ENCODE measurements at regions not wholly inside any gene's neighbourhood (a gene's known extent, or its start where the extent isn't known, plus 50 kb on each side); places are given as distances from the start of the nearest gene placed in this dataset.
A peak's percentile ranks its signal among the peaks of the same experiment; 100 is the strongest.
"Not testable (repeated sequence)": the region's sequence is repeated elsewhere in the genome, so short reads cannot be mapped to it uniquely, and the experiment has no call there.

- no peaks in the 10 kb centered on the region for H3K36me3 ChIP-seq
- no peak overlapping the region for H3K27ac ChIP-seq
- DNase-seq: no peak
- H3K4me3 ChIP-seq: no peak overlapping the region
- peaks cover 4% of the 10 kb centered on the region; the same call in 1 of the 2 replicates for H3K9me3 ChIP-seq (replicated peaks)
- H3K27me3 ChIP-seq: no peaks in the 10 kb centered on the region
- H3K4me1 ChIP-seq: no peaks in the 10 kb centered on the region
Measured at GRCh38 chr3:194905696-194906095, 220.0 kb downstream of the FAM43A start.

- Histone ChIP-seq H3K4me1 (no peaks in the 10 kb centered on the region), H3K27ac (no peak overlapping the region), H3K9me3 (replicated peaks) (peaks cover 4% of the 10 kb centered on the region; the same call in 1 of the 2 replicates), H3K36me3 (no peaks in the 10 kb centered on the region), H3K4me3 (no peak overlapping the region), H3K27me3 (no peaks in the 10 kb centered on the region)
- DNase-seq: no peak
Measured at GRCh38 chr3:194906229-194906629, 220.5 kb downstream of the FAM43A start.

GRCh38 chr3:194906970-194907629 is 221.4 kb downstream of the FAM43A start:
- DNase-seq: no peak

GRCh38 chr3:194907811-194908210 is 222.1 kb downstream of the FAM43A start:
- Histone ChIP-seq H3K27me3 (no peaks in the 10 kb centered on the region), H3K36me3 (no peaks in the 10 kb centered on the region), H3K9me3 (replicated peaks) (peaks cover 4% of the 10 kb centered on the region; the same call in 1 of the 2 replicates), H3K27ac (no peak overlapping the region), H3K4me3 (no peak overlapping the region), H3K4me1 (no peaks in the 10 kb centered on the region)
- DNase-seq: no peak

More at GRCh38 chr3:194906970-194907629, 221.4 kb downstream of the FAM43A start:
- H3K4me1 ChIP-seq: no peaks in the 10 kb centered on the region
- H3K27ac ChIP-seq: no peak overlapping the region
- peaks cover 4% of the 10 kb centered on the region; the same call in 1 of the 2 replicates for H3K9me3 ChIP-seq (replicated peaks)
- H3K36me3 ChIP-seq: no peaks in the 10 kb centered on the region
- H3K27me3 ChIP-seq: no peaks in the 10 kb centered on the region
- no peak overlapping the region for H3K4me3 ChIP-seq

- H3K36me3 ChIP-seq: no peaks in the 10 kb centered on the region
- no peaks in the 10 kb centered on the region for H3K27me3 ChIP-seq
- peak; percentile 24 to 46 for DNase-seq
- H3K27ac ChIP-seq: no peak overlapping the region
- peaks cover 4% of the 10 kb centered on the region; the same call in 1 of the 2 replicates for H3K9me3 ChIP-seq (replicated peaks)
- no peak overlapping the region for H3K4me3 ChIP-seq
- no peaks in the 10 kb centered on the region for H3K4me1 ChIP-seq
Measured at GRCh38 chr3:194908496-194908895, 222.8 kb downstream of the FAM43A start.

- Histone ChIP-seq H3K4me1 (no peaks in the 10 kb centered on the region), H3K4me3 (no peak overlapping the region), H3K9me3 (replicated peaks) (peaks cover 4% of the 10 kb centered on the region; the same call in 1 of the 2 replicates), H3K27me3 (no peaks in the 10 kb centered on the region), H3K36me3 (no peaks in the 10 kb centered on the region), H3K27ac (no peak overlapping the region)
- no peak for DNase-seq
Measured at GRCh38 chr3:194908972-194909371, 223.3 kb downstream of the FAM43A start.

GRCh38 chr3:194910414-194910984 is 224.8 kb downstream of the FAM43A start:
- Histone ChIP-seq H3K27me3 (no peaks in the 10 kb centered on the region), H3K36me3 (no peaks in the 10 kb centered on the region), H3K9me3 (replicated peaks) (no peaks in the 10 kb centered on the region), H3K4me3 (no peak overlapping the region), H3K27ac (no peak overlapping the region), H3K4me1 (no peaks in the 10 kb centered on the region)
- DNase-seq: no peak

GRCh38 chr3:194913316-194913715 is 227.6 kb downstream of the FAM43A start:
- Histone ChIP-seq H3K36me3 (no peaks in the 10 kb centered on the region), H3K4me1 (no peaks in the 10 kb centered on the region), H3K4me3 (no peak overlapping the region), H3K9me3 (replicated peaks) (no peaks in the 10 kb centered on the region), H3K27me3 (no peaks in the 10 kb centered on the region), H3K27ac (no peak overlapping the region)
- DNase-seq: no peak

- not testable (repeated sequence) for H3K27me3 ChIP-seq; H3K4me3 ChIP-seq; H3K4me1 ChIP-seq; H3K9me3 ChIP-seq (replicated peaks); DNase-seq; H3K36me3 ChIP-seq; H3K27ac ChIP-seq
Measured at GRCh38 chr3:194924889-194925288, 239.2 kb downstream of the FAM43A start.

- no peak overlapping the region for H3K27ac ChIP-seq
- no peaks in the 10 kb centered on the region for H3K4me1 ChIP-seq
- no peaks in the 10 kb centered on the region for H3K27me3 ChIP-seq
- H3K9me3 ChIP-seq (replicated peaks): no peaks in the 10 kb centered on the region
- H3K36me3 ChIP-seq: no peaks in the 10 kb centered on the region
- no peak overlapping the region for H3K4me3 ChIP-seq
- DNase-seq: no peak
Measured at GRCh38 chr3:194925614-194926013, 239.9 kb downstream of the FAM43A start.

GRCh38 chr3:194928227-194928626 is 242.5 kb downstream of the FAM43A start:
- Histone ChIP-seq H3K27me3 (no peaks in the 10 kb centered on the region), H3K27ac (no peak overlapping the region), H3K36me3 (no peaks in the 10 kb centered on the region), H3K4me3 (no peak overlapping the region), H3K4me1 (no peaks in the 10 kb centered on the region), H3K9me3 (replicated peaks) (no peaks in the 10 kb centered on the region; the same call in 1 of the 2 replicates)
- no peak for DNase-seq

- no peak for DNase-seq
- no peaks in the 10 kb centered on the region for H3K36me3 ChIP-seq
- H3K9me3 ChIP-seq (replicated peaks): no peaks in the 10 kb centered on the region; the same call in 1 of the 2 replicates
- no peak overlapping the region for H3K27ac ChIP-seq
- H3K4me3 ChIP-seq: no peak overlapping the region
- no peaks in the 10 kb centered on the region for H3K27me3 ChIP-seq
- no peaks in the 10 kb centered on the region for H3K4me1 ChIP-seq
Measured at GRCh38 chr3:194928831-194929577, 243.3 kb downstream of the FAM43A start.

- H3K36me3 ChIP-seq: no peaks in the 10 kb centered on the region
- no peak overlapping the region for H3K27ac ChIP-seq
- H3K9me3 ChIP-seq (replicated peaks): no peaks in the 10 kb centered on the region; the same call in 1 of the 2 replicates
- DNase-seq: no peak
- H3K27me3 ChIP-seq: no peaks in the 10 kb centered on the region
- H3K4me1 ChIP-seq: no peaks in the 10 kb centered on the region
- H3K4me3 ChIP-seq: no peak overlapping the region
Measured at GRCh38 chr3:194929578-194929960, 243.9 kb downstream of the FAM43A start.

GRCh38 chr3:194930377-194931204 is 244.9 kb downstream of the FAM43A start:
- no peak overlapping the region for H3K27ac ChIP-seq
- DNase-seq: no peak
- H3K9me3 ChIP-seq (replicated peaks): no peaks in the 10 kb centered on the region; the same call in 1 of the 2 replicates
- H3K4me3 ChIP-seq: no peak overlapping the region
- H3K4me1 ChIP-seq: no peaks in the 10 kb centered on the region
- H3K36me3 ChIP-seq: no peaks in the 10 kb centered on the region
- H3K27me3 ChIP-seq: no peaks in the 10 kb centered on the region

Measured in SJCRH30 (cell line).